Breast epithelium (tissue), 3 donors: ENCODE measurements at regions not wholly inside any gene's neighbourhood (a gene's known extent, or its start where the extent isn't known, plus 50 kb on each side); places are given as distances from the start of the nearest gene placed in this dataset.

ENCODE experiments used
- POLR2A ChIP-seq: fragments of 450-650 bp; IDR thresholded peaks from one replicate; pipeline ENCODE4 v1.6.1; 2016; ENCODE audit warnings: antibody characterized with exemption, mild to moderate bottlenecking, moderate library complexity
- POLR2AphosphoS5 ChIP-seq, 3 donors: sonication (generic); formaldehyde crosslinking; IDR thresholded peaks; one replicate each; pipeline ENCODE4 v1.6.1; 2017; ENCODE audit warnings: antibody characterized with exemption in 3 of 3
- TF ChIP-seq, protein P1 (sequence below), 3 donors: fragments of 450-650 bp; IDR thresholded peaks; one replicate each; pipeline ENCODE4 v1.5.1; 2016 to 2017; ENCODE audit warnings: antibody characterized with exemption in 3 of 3, mild to moderate bottlenecking in 3 of 3, moderate library complexity in 3 of 3

GRCh38 chr2:65498396-65498795 is 66.0 kb upstream of the SPRED2 start:
- TF ChIP-seq POLR2AphosphoS5 (IDR thresholded peaks at IDR 0.05): no peak
- TF ChIP-seq, protein P1, sequence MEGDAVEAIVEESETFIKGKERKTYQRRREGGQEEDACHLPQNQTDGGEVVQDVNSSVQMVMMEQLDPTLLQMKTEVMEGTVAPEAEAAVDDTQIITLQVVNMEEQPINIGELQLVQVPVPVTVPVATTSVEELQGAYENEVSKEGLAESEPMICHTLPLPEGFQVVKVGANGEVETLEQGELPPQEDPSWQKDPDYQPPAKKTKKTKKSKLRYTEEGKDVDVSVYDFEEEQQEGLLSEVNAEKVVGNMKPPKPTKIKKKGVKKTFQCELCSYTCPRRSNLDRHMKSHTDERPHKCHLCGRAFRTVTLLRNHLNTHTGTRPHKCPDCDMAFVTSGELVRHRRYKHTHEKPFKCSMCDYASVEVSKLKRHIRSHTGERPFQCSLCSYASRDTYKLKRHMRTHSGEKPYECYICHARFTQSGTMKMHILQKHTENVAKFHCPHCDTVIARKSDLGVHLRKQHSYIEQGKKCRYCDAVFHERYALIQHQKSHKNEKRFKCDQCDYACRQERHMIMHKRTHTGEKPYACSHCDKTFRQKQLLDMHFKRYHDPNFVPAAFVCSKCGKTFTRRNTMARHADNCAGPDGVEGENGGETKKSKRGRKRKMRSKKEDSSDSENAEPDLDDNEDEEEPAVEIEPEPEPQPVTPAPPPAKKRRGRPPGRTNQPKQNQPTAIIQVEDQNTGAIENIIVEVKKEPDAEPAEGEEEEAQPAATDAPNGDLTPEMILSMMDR (IDR thresholded peaks at IDR 0.05): no peak
- TF ChIP-seq POLR2A: no peak
